SH-SY5Y (cell line): ENCODE measurements at regions not wholly inside any gene's neighbourhood (a gene's known extent, or its start where the extent isn't known, plus 50 kb on each side); places are given as distances from the start of the nearest gene placed in this dataset.

Source experiments
- GATA2 ChIP-seq: IDR thresholded peaks from 2 replicates; pipeline ENCODE4 v1.6.1; 2011; ENCODE audit warnings: mild to moderate bottlenecking, low read depth, low read length
- GATA3 ChIP-seq: IDR thresholded peaks from 2 replicates; pipeline ENCODE4 v1.6.1; 2011; ENCODE audit warnings: low read depth, mild to moderate bottlenecking, low read length, moderate library complexity

- TF ChIP-seq GATA3 = no peak
- TF ChIP-seq GATA2 = no peak
These were observed 109.7 kb downstream of the TMTC3 start for GRCh38 chr12:88251798-88252197.

GRCh38 chr12:88253371-88253978 is 111.4 kb downstream of the TMTC3 start:
- TF ChIP-seq GATA2 = no peak
- no peak for TF ChIP-seq GATA3

- TF ChIP-seq GATA3 = no peak
- no peak for TF ChIP-seq GATA2
These were observed 113.1 kb downstream of the TMTC3 start for GRCh38 chr12:88255224-88255623.

GRCh38 chr12:88255847-88256246 is 113.7 kb downstream of the TMTC3 start:
- no peak for TF ChIP-seq GATA3
- TF ChIP-seq GATA2 = no peak

GRCh38 chr12:88258396-88258795 is 116.3 kb downstream of the TMTC3 start:
- TF ChIP-seq GATA2 (no peak), GATA3 (no peak)

GRCh38 chr12:88266806-88267360 is 124.8 kb downstream of the TMTC3 start:
- no peak for TF ChIP-seq GATA3
- no peak for TF ChIP-seq GATA2

- TF ChIP-seq GATA2 = no peak
- no peak for TF ChIP-seq GATA3
These were observed 125.5 kb downstream of the TMTC3 start for GRCh38 chr12:88267630-88268029.

- TF ChIP-seq GATA3 = no peak
- TF ChIP-seq GATA2 = no peak
These were observed 130.3 kb downstream of the TMTC3 start for GRCh38 chr12:88272456-88272855.

- TF ChIP-seq GATA3 (no peak), GATA2 (no peak)
These were observed 131.3 kb downstream of the TMTC3 start for GRCh38 chr12:88273450-88273849.

GRCh38 chr12:88273875-88274274 is 131.8 kb downstream of the TMTC3 start:
- TF ChIP-seq GATA3 (no peak), GATA2 (no peak)

GRCh38 chr12:88291498-88292131 is 149.5 kb downstream of the TMTC3 start:
- no peak for TF ChIP-seq GATA2
- no peak for TF ChIP-seq GATA3

GRCh38 chr12:88298014-88298682 is 156.0 kb downstream of the TMTC3 start:
- TF ChIP-seq GATA3 (no peak), GATA2 (no peak)

- TF ChIP-seq GATA3 (no peak), GATA2 (no peak)
These were observed 156.7 kb downstream of the TMTC3 start for GRCh38 chr12:88298761-88299242.

GRCh38 chr12:88299567-88300101 is 157.5 kb downstream of the TMTC3 start:
- no peak for TF ChIP-seq GATA2
- TF ChIP-seq GATA3 = no peak

- no peak for TF ChIP-seq GATA3
- no peak for TF ChIP-seq GATA2
These were observed 158.8 kb downstream of the TMTC3 start for GRCh38 chr12:88300931-88301330.

GRCh38 chr12:88303335-88303734 is 161.2 kb downstream of the TMTC3 start:
- no peak for TF ChIP-seq GATA2
- no peak for TF ChIP-seq GATA3
